ENCODE measurements at regions not wholly inside any gene's neighbourhood (a gene's known extent, or its start where the extent isn't known, plus 50 kb on each side); places are given as distances from the start of the nearest gene placed in this dataset.
A peak's percentile ranks its signal among the peaks of the same experiment; 100 is the strongest.

DNA sequence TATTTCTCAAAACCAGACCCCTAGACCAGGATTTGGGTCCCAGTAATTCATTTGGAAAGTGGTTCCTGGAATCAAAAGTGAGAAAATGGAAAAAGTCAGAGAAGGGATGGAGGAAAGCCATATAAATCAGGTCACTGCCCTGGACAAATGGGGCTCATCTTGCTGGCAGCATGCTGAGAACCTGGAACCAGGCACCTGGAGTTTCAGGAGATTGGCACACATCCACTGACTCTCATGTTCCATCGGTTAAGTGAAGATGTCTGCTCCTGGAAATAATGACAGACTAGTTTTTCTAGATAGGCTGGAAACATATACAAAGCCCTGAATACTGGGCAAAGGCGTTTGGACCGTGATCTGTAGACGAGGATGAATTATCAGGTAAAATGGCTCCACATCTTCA is 163.6 kb upstream of the HS3ST1 start:
- Histone ChIP-seq H3K27me3 (ENCODE audit: insufficient read depth, low read length) (no peaks in the 10 kb centered on the region), H4K20me1 (ENCODE audit: insufficient read depth) (no peaks in the 10 kb centered on the region), H3K9ac (ENCODE audit: low read length) (no peak overlapping the region), H3K79me2 (ENCODE audit: insufficient read depth, low read length) (no peaks in the 10 kb centered on the region), H3K9me3 (ENCODE audit: control insufficient read depth in 1 of 2, insufficient read depth in 1 of 2, low read depth in 1 of 2, low read length in 2 of 2) (no peaks in the 10 kb centered on the region), H3K27ac (ENCODE audit: low read depth, low read length) (no peak overlapping the region), H3K36me3 (ENCODE audit: control insufficient read depth in 1 of 2, insufficient read depth in 2 of 2, low read length in 2 of 2) (no peaks in the 10 kb centered on the region), H2AFZ (ENCODE audit: low read depth, low read length, poor library complexity, severe bottlenecking) (no peak overlapping the region), H3K4me2 (ENCODE audit: low read length) (no peak overlapping the region), H3K4me3 (replicated peaks in 1 of 2; ENCODE audit: low read depth in 1 of 2, low read length in 2 of 2) (no peak overlapping the region), H3K4me1 (ENCODE audit: control insufficient read depth in 1 of 2, insufficient read depth in 2 of 2, low read length in 2 of 2) (peaks cover 10 to 48% of the 10 kb centered on the region in 2 experiments), H3K9me2 (ENCODE audit: insufficient read depth) (no peaks in the 10 kb centered on the region)
- CTCF ChIA-PET, result no interaction called here
- DNase-seq (ENCODE audit: low read depth, low spot score) (no peak), ATAC-seq (no peak)
- intact Hi-C loops (cut with micrococcal nuclease), result no loop called here
- RAD21 ChIA-PET (ENCODE audit: low non-redundant PET in 1 of 2, low total read pairs in 2 of 2, uncharacterized antibody in 2 of 2, unreplicated experiment in 2 of 2), result no interaction called here
- POLR2A ChIA-PET, result no interaction called here
- no TSS peak for BruUV-seq (replicated peaks)
- TF ChIP-seq SRF (IDR thresholded peaks at IDR 0.05; ENCODE audit: low read depth) (no peak), POLR2A (IDR thresholded peaks at IDR 0.05; ENCODE audit: borderline replicate concordance, extremely low read depth, insufficient read depth, insufficient read length) (no peak), RAD21 (IDR thresholded peaks at IDR 0.05; ENCODE audit: low read depth) (no peak), EZH2phosphoT487 (IDR thresholded peaks at IDR 0.05; ENCODE audit: borderline replicate concordance) (no peak), EZH2 (IDR thresholded peaks at IDR 0.05) (no peak), CEBPB (IDR thresholded peaks at IDR 0.05; ENCODE audit: low read depth) (no peak), ZFX (IDR thresholded peaks at IDR 0.05) (no peak), CBX3 (IDR thresholded peaks at IDR 0.05; ENCODE audit: low read depth) (no peak)
- TF ChIP-seq, protein P1, sequence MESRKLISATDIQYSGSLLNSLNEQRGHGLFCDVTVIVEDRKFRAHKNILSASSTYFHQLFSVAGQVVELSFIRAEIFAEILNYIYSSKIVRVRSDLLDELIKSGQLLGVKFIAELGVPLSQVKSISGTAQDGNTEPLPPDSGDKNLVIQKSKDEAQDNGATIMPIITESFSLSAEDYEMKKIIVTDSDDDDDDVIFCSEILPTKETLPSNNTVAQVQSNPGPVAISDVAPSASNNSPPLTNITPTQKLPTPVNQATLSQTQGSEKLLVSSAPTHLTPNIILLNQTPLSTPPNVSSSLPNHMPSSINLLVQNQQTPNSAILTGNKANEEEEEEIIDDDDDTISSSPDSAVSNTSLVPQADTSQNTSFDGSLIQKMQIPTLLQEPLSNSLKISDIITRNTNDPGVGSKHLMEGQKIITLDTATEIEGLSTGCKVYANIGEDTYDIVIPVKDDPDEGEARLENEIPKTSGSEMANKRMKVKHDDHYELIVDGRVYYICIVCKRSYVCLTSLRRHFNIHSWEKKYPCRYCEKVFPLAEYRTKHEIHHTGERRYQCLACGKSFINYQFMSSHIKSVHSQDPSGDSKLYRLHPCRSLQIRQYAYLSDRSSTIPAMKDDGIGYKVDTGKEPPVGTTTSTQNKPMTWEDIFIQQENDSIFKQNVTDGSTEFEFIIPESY (IDR thresholded peaks at IDR 0.05; ENCODE audit: extremely low read depth, insufficient replicate concordance, low read length), result no peak

GRCh38 chr4:11590132-11590531 is 161.4 kb upstream of the HS3ST1 start:
- BruUV-seq (replicated peaks), result no TSS peak
- ChIA-PET RAD21 (ENCODE audit: low non-redundant PET in 1 of 2, low total read pairs in 2 of 2, uncharacterized antibody in 2 of 2, unreplicated experiment in 2 of 2) (no interaction called here), POLR2A (interaction anchor here (1.0 kb wide), 1 partner anchor 41 kb away, joined by 4 read pairs; no protein-coding TSS in a partner anchor), CTCF (no interaction called here)
- no peaks in the 10 kb centered on the region for H3K79me2 ChIP-seq (ENCODE audit: insufficient read depth, low read length)
- H4K20me1 ChIP-seq (ENCODE audit: insufficient read depth), result no peaks in the 10 kb centered on the region
- no peaks in the 10 kb centered on the region for H3K9me2 ChIP-seq (ENCODE audit: insufficient read depth)
- ATAC-seq (no peak), DNase-seq (ENCODE audit: low read depth, low spot score) (no peak)
- intact Hi-C loops (cut with micrococcal nuclease), result no loop called here
- H3K9ac ChIP-seq (ENCODE audit: low read length), result no peak overlapping the region
- peaks cover 20 to 57% of the 10 kb centered on the region in 2 experiments for H3K4me1 ChIP-seq (ENCODE audit: control insufficient read depth in 1 of 2, insufficient read depth in 2 of 2, low read length in 2 of 2)
- no peak overlapping the region for H2AFZ ChIP-seq (ENCODE audit: low read depth, low read length, poor library complexity, severe bottlenecking)
- H3K36me3 ChIP-seq (ENCODE audit: control insufficient read depth in 1 of 2, insufficient read depth in 2 of 2, low read length in 2 of 2), result no peaks in the 10 kb centered on the region
- no peaks in the 10 kb centered on the region for H3K9me3 ChIP-seq (ENCODE audit: control insufficient read depth in 1 of 2, insufficient read depth in 1 of 2, low read depth in 1 of 2, low read length in 2 of 2)
- peak overlapping the region; percentile 39 for H3K4me2 ChIP-seq (ENCODE audit: low read length)
- peak overlapping the region; percentile 14; the same call in 1 of the 2 replicates for H3K27ac ChIP-seq (ENCODE audit: low read depth, low read length)
- H3K27me3 ChIP-seq (ENCODE audit: insufficient read depth, low read length), result no peaks in the 10 kb centered on the region
- H3K4me3 ChIP-seq (replicated peaks in 1 of 2; ENCODE audit: low read depth in 1 of 2, low read length in 2 of 2), result no peak overlapping the region
- TF ChIP-seq FOSL1 (IDR thresholded peaks at IDR 0.05; ENCODE audit: low read depth) (no peak), ZNF274 (IDR thresholded peaks at IDR 0.05; ENCODE audit: low read depth, low read length) (no peak), EZH2phosphoT487 (IDR thresholded peaks at IDR 0.05; ENCODE audit: borderline replicate concordance) (no peak), RAD21 (IDR thresholded peaks at IDR 0.05; ENCODE audit: low read depth) (no peak), ATF3 (IDR thresholded peaks at IDR 0.05) (no peak), SP1 (IDR thresholded peaks at IDR 0.05; ENCODE audit: low read depth) (no peak), SIN3A (IDR thresholded peaks at IDR 0.05; ENCODE audit: low read depth) (no peak), TCF7L2 (IDR thresholded peaks at IDR 0.05; ENCODE audit: borderline replicate concordance, extremely low read depth, insufficient read depth, insufficient read length) (no peak), CEBPB (IDR thresholded peaks at IDR 0.05; ENCODE audit: low read depth) (no peak)
- TF ChIP-seq, protein P2, sequence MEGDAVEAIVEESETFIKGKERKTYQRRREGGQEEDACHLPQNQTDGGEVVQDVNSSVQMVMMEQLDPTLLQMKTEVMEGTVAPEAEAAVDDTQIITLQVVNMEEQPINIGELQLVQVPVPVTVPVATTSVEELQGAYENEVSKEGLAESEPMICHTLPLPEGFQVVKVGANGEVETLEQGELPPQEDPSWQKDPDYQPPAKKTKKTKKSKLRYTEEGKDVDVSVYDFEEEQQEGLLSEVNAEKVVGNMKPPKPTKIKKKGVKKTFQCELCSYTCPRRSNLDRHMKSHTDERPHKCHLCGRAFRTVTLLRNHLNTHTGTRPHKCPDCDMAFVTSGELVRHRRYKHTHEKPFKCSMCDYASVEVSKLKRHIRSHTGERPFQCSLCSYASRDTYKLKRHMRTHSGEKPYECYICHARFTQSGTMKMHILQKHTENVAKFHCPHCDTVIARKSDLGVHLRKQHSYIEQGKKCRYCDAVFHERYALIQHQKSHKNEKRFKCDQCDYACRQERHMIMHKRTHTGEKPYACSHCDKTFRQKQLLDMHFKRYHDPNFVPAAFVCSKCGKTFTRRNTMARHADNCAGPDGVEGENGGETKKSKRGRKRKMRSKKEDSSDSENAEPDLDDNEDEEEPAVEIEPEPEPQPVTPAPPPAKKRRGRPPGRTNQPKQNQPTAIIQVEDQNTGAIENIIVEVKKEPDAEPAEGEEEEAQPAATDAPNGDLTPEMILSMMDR (IDR thresholded peaks at IDR 0.05 in 2 of 3, conservative IDR thresholded peaks at IDR 0.05 in 1 of 3; ENCODE audit: borderline replicate concordance in 1 of 3, insufficient read depth in 1 of 3, low read depth in 2 of 3, low read length in 2 of 3), result no peak
- TF ChIP-seq, protein P3, sequence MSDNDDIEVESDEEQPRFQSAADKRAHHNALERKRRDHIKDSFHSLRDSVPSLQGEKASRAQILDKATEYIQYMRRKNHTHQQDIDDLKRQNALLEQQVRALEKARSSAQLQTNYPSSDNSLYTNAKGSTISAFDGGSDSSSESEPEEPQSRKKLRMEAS (IDR thresholded peaks at IDR 0.05), result no peak
